Activated gamma-delta T cell treated with Interleukin-2 at 50 U/mL for 16 hours (primary cell): ENCODE measurements at regions not wholly inside any gene's neighbourhood (a gene's known extent, or its start where the extent isn't known, plus 50 kb on each side); places are given as distances from the start of the nearest gene placed in this dataset.
"Not testable (repeated sequence)": the region's sequence is repeated elsewhere in the genome, so short reads cannot be mapped to it uniquely, and the experiment has no call there.

Experiments used
- DNase-seq: peaks from one replicate; pipeline ENCODE4 v3.0.0-alpha.2; 2020

- DNase-seq, result no peak
Observed at GRCh38 chr9:110029429-110029955, 178.5 kb downstream of the C9orf152 start.

- DNase-seq, result no peak
Observed at GRCh38 chr9:110029956-110030480, 177.9 kb downstream of the C9orf152 start.

GRCh38 chr9:110030632-110031031, 177.3 kb downstream of the C9orf152 start:
- DNase-seq, result no peak

GRCh38 chr9:110031511-110032173, 176.3 kb downstream of the C9orf152 start:
- DNase-seq, result no peak

- DNase-seq, result not testable (repeated sequence)
Observed at GRCh38 chr9:110032532-110032931, 175.4 kb downstream of the C9orf152 start.

- DNase-seq, result no peak
Observed at GRCh38 chr9:110033869-110034268, 174.1 kb downstream of the C9orf152 start.

- no peak for DNase-seq
Observed at GRCh38 chr9:110036286-110036685, 171.7 kb downstream of the C9orf152 start.

- DNase-seq, result no peak
Observed at GRCh38 chr9:110040788-110041187, 167.2 kb downstream of the C9orf152 start.

- no peak for DNase-seq
Observed at GRCh38 chr9:110041452-110041851, 166.5 kb downstream of the C9orf152 start.

- DNase-seq, result no peak
Observed at GRCh38 chr9:110047232-110047954, 160.6 kb downstream of the C9orf152 start.

GRCh38 chr9:110047955-110048402, 160.0 kb downstream of the C9orf152 start:
- peak; percentile 6 for DNase-seq

GRCh38 chr9:110048403-110048975, 159.5 kb downstream of the C9orf152 start:
- peak; percentile 61 for DNase-seq

- DNase-seq, result no peak
Observed at GRCh38 chr9:110048976-110049698, 158.8 kb downstream of the C9orf152 start.

GRCh38 chr9:110049699-110050450, 158.1 kb downstream of the C9orf152 start:
- DNase-seq, result no peak

- no peak for DNase-seq
Observed at GRCh38 chr9:110050925-110051355, 157.0 kb downstream of the C9orf152 start.

GRCh38 chr9:110056062-110056461, 151.9 kb downstream of the C9orf152 start:
- DNase-seq, result no peak

GRCh38 chr9:110058304-110058953, 149.5 kb downstream of the C9orf152 start:
- peak; percentile 14 for DNase-seq

- no peak for DNase-seq
Observed at GRCh38 chr9:110059461-110059860, 148.5 kb downstream of the C9orf152 start.

GRCh38 chr9:110064803-110065202, 143.2 kb downstream of the C9orf152 start:
- DNase-seq, result no peak

GRCh38 chr9:110065532-110065931, 142.4 kb downstream of the C9orf152 start:
- no peak for DNase-seq

GRCh38 chr9:110066929-110067716, 140.8 kb downstream of the C9orf152 start:
- DNase-seq, result no peak
